ENCODE measurements at regions not wholly inside any gene's neighbourhood (a gene's known extent, or its start where the extent isn't known, plus 50 kb on each side); places are given as distances from the start of the nearest gene placed in this dataset.
A peak's percentile ranks its signal among the peaks of the same experiment; 100 is the strongest.

- no peak for DNase-seq
These were observed 50.0 kb upstream of the LCTL start for GRCh38 chr15:66615846-66616245.

DNA sequence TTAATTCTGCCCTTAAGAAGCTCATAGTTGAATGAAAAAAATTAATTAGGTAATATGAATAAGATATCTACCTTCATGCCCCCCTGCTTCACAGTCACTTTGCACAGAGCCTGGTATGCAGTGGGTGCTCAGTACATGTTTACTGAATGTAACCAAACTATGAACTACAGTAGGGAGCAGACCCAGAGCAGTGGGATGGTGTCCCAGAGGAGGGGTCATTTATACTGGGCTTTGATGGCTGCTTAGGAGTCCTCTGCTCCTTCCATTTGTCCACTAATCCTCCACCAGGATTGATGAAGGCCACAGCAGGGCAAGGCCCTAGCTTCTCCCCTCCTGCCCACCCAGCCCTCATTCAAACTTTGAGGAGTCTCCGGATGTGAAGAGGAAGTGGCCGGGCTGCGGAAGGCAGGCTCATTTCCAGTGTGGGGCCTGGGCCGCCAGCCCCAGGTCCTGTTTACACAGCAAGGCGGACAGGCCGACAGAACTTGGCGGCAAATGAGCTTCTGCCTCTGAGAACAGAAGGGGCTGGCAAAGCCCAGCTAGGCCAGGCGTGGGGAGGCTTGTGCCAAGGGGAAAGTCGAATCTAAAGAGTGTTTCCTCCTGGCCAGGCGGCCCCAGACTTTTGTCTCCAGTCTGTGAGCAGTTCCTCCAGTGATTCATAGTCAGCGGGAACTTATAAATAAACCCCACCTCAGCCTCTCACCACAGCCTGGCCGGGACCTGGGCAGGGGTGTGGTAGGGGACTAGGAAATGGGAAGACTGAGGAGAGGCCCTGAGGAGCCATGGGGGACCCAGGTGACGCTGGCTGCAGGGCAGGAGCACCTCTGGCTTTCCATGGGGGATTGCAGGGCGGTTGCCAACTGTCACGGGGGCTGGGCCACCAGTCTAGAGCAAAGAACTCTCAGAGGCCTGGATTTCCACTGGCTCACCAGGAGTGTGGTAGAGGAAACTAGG, 51.6 kb upstream of the LCTL start:
- no peak for DNase-seq

DNA sequence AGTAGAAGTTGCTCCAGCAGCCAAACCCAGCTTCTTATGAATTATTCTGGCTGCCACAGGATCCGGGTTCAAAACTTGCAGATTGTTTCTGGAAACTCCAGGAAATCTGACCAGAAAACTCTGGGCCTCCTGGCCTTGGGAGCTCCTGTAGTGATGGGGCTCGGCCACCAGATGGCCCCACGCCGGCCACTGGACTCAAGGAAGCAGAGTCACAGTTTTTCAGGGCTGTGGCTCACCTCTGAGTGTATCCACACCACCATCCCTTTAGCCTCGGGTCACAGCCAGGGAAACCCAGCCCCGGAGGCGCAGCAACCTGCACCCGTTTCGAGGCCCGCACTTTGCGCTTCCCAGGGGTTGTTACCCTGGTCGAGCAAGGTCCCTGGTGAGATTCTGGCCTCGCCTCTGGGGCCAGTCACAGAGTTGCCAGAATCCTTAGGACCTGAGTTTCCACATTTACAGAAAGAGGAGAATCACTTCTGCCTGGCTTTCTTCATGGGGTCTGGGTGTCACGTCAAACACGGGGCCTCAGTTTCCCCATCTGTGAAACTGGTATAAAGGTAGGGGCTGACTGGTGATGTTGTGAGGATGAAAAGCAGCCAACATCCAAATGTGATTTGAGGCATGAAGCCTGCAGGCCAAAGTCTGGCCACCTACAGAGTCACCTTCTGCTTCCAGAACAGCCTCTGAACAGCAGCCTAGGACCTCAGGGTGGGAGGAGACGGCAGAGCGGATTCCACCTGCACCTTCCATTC, 53.5 kb upstream of the LCTL start:
- peak; percentile 60 for DNase-seq

GRCh38 chr15:66620341-66620740, 54.5 kb upstream of the LCTL start:
- no peak for DNase-seq

- no peak for DNase-seq
These were observed 55.0 kb upstream of the LCTL start for GRCh38 chr15:66620744-66621344.

DNA sequence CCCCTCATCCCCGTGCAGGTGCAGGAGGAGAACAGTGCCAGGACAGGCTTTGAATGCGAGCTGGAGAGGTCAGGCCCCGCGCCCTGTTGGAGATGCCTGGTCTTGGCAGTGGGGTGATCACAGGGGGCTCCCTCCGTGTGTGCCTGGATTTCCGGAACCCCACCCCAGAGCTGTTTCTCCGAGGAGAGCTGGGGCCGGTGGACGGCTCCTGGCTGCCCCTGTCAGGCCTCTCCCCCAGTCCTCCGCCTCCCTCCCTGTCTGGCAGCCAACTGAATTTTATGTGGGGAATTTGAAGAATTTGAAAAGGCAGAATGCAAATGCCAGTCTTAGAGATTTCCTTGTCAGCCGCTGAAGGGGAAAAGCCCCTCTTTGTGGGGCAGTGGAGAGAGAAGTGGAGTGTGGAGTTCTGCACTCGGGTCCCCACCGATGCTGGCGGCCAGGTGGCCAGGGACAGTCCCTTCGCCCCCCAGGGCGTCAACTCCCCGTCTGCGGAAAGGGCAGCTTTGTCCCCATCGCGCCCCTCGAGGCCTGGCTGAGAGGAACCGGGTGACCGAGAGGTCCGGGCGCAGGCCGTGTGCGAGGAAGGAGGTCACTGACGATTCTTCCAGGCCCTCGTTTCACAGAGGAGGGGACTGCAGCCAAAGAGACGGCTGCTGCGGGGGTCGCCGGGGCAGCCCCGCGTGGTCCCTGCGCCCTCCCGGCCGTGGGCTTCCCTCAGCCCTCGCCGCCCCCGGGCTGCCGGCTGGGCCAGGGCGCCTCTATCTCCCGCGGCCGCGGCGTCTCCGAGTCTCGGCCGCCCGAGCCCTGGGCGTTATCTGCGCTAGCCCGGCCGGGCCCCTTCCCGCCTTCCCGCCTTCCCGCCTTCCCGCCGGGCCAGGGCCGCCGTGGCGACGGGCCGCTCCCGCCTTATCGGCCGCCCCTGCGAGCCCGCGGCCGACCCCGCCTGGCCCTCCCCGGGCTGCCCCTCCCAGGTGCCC, 56.0 kb upstream of the LCTL start:
- no peak for DNase-seq

DNA sequence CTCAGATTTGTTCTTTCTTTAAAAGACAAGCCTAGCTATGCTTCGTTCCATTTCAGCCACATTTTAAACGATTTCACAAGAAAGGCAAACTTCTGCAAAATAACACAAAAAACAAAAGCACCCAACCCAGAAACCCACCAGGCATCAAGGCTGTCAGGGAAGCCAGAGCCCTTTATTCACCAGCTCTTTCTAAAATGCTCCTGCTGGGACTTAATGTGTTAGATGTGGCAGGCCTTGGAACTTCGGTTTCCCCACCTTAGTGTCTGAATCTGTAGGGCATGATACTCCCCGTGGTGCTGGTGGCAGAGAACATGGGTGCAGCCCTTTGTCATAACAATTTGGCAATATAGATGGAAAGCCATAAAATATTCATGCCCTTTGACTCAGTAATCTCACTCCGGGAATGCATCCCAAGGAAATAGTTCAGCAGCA, 56.8 kb upstream of the LCTL start:
- no peak for DNase-seq

DNA sequence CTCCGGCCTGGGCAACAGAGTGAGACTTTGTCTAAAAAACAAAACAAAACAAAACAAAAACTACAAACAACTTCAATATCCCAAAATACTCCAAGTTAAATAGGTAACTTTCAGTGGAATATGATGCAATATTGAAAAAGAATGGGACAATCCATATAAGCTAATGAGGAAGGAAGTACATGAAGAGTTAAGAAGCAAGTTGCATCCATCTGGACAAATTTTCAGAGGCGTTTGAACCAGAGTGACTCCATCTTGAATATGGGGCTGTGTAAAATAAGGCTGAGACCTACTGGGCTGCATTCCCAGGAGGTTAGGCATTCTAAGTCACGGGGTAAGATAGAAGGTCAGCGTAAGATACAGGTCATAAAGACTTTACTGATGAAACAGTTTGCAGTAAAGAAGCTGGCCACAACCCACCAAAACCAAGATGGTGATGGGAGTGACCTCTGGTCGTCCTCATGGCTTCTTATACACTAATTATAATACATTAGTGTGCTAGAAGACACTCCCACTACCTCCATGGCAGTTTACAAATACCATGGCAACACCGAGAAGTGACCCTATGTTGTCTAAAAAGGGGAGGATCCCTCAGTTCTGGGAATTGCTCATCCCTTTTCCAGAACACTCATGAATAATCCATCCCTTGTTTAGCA, 58.1 kb upstream of the LCTL start:
- no peak for DNase-seq

DNA sequence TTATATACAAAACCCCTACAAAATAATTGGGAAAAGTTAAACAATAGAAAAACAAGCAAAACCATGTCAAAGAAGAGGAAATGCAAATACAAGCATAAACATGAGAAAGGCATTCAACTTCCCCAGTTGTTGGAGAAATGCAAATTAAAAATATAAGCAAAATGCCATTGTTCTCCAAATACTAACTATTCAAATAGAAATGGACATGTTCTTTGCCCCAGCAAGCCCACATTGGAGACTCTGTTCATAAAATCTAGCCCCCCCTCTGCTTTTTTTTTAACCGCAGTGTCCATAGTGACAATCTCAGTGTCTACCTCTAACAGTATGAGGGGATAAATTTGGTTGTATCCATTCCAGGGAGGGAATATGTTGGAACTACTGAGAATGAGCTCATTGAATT, 59.7 kb upstream of the LCTL start:
- no peak for DNase-seq

- no peak for DNase-seq
These were observed 60.2 kb upstream of the LCTL start for GRCh38 chr15:66625974-66626373.

DNA sequence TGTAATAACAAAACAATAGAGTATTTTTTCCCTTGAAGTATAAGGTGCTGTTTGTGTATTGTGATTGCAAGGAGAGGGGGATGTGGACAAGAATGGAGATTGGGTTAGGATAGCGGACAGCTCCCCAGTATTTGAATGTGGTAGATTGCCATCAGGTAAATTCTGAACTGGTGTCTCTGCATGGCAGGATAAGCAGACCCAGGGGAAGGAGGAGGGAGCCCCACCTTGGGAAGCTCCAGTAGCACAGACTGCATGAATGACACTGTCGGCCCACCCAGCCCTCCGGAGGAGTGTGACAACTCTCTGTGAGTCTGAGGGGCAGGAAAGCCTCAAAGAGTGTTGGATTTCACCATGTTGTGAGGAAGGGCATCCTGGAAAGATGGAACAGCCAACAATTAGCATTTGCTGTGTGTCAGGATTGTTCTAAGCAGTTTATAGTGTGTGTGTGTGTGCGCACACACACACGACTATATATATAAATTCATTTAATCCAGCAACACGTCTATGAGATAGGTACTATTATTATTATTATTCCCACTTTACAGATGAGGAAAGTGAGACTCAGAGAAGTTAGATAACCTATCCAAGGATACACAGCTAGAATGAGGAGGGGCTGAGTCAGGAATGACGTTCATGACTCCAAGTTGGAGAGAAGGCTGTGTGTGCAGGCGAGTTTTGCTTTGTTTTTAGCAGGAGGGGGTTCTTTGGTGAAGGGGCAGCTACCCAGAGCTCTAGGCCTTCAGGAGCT, 63.4 kb upstream of the LCTL start:
- no peak for DNase-seq

GRCh38 chr15:66629817-66630576, 64.2 kb upstream of the LCTL start:
- DNase-seq, result no peak

- no peak for DNase-seq
These were observed 65.1 kb upstream of the LCTL start for GRCh38 chr15:66630801-66631351.

DNA sequence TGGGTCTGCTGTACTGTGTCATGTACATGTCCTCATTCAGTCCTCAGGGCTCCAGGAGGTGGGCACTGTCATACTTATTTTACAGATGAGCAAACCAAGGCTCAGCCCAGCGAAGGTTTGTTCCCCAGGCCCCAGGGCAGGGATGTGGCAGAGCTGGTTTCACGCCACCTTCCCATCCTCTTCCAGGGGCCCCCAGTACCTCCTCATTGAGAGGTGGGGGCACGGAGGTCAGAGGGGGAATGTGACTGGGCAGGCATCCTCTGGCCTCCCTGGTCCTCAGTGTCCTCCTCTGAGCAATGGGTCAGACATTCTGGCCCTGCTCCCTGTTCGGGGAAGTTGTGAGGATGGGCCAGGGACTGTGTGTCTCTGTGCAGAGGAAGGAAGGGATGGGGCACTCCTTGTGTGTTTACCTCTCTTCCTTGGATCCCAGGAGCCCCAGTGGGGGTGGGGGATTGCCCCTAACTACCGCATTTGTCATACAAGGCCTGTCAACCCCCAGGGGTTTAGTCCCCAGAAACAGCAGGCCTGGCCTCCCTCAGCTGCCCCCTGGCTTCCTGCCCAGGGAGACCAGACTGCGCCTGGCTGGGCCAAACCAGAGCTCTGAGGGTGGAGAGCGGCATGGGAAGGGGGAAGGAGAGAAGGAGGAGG, 65.9 kb upstream of the LCTL start:
- DNase-seq, result no peak

DNA sequence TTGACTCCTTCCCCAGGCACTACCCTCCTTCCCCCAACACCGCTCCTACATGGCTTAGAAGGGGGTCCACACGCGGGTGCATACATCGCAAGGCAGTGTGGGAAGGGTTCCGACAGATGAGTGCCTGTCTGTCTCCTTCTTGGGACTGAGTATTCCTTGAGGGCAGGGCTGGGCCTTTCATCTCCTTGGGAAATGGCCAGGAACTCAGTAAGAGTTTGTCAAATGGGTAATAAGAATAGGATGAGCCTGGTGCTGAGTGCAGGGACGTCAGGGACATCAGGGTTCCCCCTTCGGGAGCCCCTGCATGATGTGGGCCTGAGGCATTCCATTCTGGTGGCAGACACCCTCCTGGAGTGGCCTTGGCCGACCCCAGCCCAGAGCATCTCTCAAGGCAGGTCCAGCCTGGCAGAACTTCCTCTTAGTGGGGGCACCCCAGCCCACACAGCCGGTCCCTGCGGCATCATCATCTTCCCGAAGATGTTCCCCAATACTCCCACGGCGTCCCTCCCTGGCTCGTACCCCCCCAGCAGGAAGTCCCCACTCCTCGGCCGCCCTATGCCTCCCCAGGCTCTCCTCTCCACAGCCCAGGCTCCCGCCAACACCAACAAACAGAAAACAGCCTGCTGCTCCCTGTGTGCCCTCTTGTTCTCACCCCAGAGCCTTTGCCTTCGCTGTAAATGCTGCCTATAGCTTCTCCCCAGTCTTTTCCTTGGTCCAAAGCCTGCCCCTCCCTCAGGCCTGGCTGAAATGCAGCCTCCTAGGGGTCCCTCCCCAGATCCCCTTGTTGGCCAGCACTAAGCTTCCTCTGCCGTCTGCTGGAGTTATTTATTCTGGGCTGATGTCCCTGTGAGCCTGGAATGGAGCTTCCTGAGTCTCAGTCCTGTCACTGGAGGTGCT, 67.5 kb upstream of the LCTL start:
- no peak for DNase-seq

DNA sequence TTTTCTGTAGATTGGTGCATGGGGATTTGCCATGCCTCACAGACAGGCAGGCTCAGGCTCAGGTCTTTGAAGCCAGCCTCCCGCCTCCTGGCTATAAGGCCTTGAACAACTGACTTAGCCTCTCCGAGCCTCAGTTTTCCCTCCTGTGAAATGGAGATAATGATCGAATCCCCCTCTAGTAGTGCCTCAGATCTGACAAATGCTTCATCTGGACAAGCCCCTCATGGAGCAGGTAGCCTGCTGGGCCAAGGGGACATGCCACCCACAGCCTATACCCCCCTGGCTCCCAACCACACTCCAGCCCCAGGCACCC, 68.1 kb upstream of the LCTL start:
- no peak for DNase-seq

- no peak for DNase-seq
These were observed 67.5 kb upstream of the SMAD6 start for GRCh38 chr15:66634540-66634939.

DNA sequence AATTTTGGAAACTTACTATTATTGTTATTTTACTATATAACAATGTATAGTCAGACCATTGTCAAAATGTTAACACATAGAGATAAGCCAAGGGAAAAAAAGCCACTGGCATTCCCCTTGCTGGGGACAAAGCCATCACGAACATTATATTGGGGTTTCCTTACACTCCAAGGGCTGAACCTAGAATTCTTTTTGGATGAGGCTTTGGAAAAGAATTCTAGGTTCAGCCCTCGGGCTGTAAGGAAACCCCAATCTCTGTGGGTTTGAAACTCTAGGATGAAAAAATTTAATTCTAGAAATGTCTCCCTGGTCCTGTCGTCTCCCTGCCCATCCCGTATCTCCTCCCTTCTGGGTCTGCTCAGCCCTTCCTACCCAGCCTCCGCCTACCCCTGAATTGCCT, 67.0 kb upstream of the SMAD6 start:
- no peak for DNase-seq

GRCh38 chr15:66635817-66636216, 66.2 kb upstream of the SMAD6 start:
- no peak for DNase-seq

All from CD4-positive, alpha-beta T cell treated with Interleukin-17A for 4 hours (primary cell).